Breast epithelium (tissue), 3 donors: ENCODE measurements at regions not wholly inside any gene's neighbourhood (a gene's known extent, or its start where the extent isn't known, plus 50 kb on each side); places are given as distances from the start of the nearest gene placed in this dataset.

Source experiments
- POLR2A ChIP-seq: fragments of 450-650 bp; IDR thresholded peaks from one replicate; pipeline ENCODE4 v1.6.1; 2016; ENCODE audit warnings: antibody characterized with exemption, mild to moderate bottlenecking, moderate library complexity
- POLR2AphosphoS5 ChIP-seq, 3 donors: sonication (generic); formaldehyde crosslinking; IDR thresholded peaks; one replicate each; pipeline ENCODE4 v1.6.1; 2017; ENCODE audit warnings: antibody characterized with exemption in 3 of 3

DNA sequence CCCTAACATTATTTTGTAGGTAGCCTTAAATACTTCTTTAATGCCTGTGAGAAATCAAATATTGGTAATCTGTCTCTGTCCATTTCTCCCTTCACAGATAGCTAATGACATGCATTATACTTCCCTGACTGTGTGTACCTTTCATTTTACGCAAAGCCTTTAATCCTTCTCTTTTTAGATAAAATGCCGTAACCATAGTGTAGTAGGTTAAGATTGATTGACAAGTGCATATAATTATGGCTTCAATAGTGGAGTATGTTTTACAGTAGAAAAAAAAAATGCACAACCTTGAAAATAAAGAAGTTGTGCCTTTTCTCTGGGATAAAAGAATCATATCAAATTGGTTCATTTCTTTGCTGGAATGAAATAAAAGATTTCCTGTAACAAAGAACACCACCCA, 559.6 kb upstream of the GRAMD2B start:
- TF ChIP-seq POLR2AphosphoS5 (IDR thresholded peaks at IDR 0.05): no peak
- TF ChIP-seq POLR2A: no peak
